Lower leg skin (tissue), 3 donors: ENCODE measurements at regions not wholly inside any gene's neighbourhood (a gene's known extent, or its start where the extent isn't known, plus 50 kb on each side); places are given as distances from the start of the nearest gene placed in this dataset.

Experiments used
- POLR2A ChIP-seq, 2 donors: fragments of 450-650 bp; IDR thresholded peaks; one replicate each; pipeline ENCODE4 v1.6.1; 2016 to 2017; ENCODE audit warnings: antibody characterized with exemption in 2 of 2, mild to moderate bottlenecking in 1 of 2, moderate library complexity in 1 of 2
- TF ChIP-seq, protein P1 (sequence below), 3 donors: fragments of 450-650 bp; IDR thresholded peaks; one replicate each; pipeline ENCODE4 v1.5.1; 2016; ENCODE audit warnings: antibody characterized with exemption in 3 of 3, mild to moderate bottlenecking in 3 of 3, moderate library complexity in 2 of 3

DNA sequence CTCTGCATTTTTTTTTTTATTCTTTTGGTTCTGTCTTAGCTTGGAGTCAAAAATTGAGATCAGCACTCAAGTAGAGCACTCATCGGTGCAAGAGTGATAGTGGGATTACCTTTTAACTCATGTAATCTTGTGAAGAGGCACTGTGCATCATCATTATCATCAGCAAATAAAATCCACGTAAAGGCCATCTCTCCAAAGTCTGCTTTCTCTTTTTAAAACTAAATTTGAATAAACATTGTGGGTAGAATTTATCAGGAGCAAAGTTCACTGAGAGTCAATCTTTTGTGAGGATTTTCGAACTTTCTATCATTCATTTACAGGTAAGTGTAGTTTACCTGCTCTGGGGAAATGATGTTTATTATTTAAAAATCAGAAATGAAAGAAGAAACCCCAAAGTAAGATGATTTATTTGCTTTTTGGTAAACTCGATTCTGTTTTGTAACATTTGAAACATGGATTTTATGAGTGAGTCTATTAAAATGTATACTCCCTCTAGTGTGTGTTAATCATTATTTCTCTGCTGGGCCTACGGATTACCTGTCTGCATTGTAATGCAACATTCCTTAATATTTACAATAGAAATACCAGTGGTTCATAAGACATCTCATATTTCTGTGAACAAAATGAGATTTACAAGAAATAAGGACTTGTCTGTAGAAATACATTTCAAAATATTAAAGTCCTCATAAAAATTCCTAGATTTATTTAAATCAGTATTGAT is 327.7 kb upstream of the NAALADL2 start:
- TF ChIP-seq, protein P1, sequence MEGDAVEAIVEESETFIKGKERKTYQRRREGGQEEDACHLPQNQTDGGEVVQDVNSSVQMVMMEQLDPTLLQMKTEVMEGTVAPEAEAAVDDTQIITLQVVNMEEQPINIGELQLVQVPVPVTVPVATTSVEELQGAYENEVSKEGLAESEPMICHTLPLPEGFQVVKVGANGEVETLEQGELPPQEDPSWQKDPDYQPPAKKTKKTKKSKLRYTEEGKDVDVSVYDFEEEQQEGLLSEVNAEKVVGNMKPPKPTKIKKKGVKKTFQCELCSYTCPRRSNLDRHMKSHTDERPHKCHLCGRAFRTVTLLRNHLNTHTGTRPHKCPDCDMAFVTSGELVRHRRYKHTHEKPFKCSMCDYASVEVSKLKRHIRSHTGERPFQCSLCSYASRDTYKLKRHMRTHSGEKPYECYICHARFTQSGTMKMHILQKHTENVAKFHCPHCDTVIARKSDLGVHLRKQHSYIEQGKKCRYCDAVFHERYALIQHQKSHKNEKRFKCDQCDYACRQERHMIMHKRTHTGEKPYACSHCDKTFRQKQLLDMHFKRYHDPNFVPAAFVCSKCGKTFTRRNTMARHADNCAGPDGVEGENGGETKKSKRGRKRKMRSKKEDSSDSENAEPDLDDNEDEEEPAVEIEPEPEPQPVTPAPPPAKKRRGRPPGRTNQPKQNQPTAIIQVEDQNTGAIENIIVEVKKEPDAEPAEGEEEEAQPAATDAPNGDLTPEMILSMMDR (IDR thresholded peaks at IDR 0.05): no peak
- TF ChIP-seq POLR2A (IDR thresholded peaks at IDR 0.05): no peak
